Uterus (tissue), 2 donors: ENCODE measurements at regions not wholly inside any gene's neighbourhood (a gene's known extent, or its start where the extent isn't known, plus 50 kb on each side); places are given as distances from the start of the nearest gene placed in this dataset.

Experiments used
- POLR2A ChIP-seq, 2 donors: fragments of 450-650 bp; IDR thresholded peaks; one replicate each; pipeline ENCODE4 v1.6.1; 2016; ENCODE audit warnings: antibody characterized with exemption in 2 of 2, mild to moderate bottlenecking in 1 of 2, moderate library complexity in 1 of 2
- TF ChIP-seq, protein P1 (sequence below), 4 experiments: fragments of 200-600 bp in 2 of 4; fragments of 450-650 bp in 2 of 4; sonication (generic) in 2 of 4; IDR thresholded peaks; one replicate each; pipeline ENCODE4 v1.5.1; 2016 to 2019; ENCODE audit warnings: antibody characterized with exemption in 4 of 4, mild to moderate bottlenecking in 2 of 4, moderate library complexity in 1 of 4

DNA sequence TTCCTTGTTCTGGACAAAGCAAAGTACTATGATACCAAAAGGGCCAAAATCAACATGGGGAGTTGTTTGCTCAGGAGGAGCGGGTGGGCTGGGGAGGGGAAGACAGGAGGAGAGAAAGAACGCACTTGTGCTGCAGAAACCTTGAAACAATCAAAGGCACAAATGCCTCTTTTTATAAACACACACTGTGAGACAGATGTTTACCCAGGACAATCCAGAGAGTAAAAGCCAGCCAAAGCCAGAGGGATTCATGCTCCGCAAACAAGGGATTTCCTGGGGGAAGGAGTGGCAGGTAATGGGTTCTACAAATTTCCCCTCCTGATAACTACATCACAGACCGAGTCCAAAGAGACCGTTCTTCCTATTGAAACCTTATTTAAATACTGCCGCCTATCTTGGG, 323.5 kb upstream of the SKOR2 start:
- TF ChIP-seq, protein P1, sequence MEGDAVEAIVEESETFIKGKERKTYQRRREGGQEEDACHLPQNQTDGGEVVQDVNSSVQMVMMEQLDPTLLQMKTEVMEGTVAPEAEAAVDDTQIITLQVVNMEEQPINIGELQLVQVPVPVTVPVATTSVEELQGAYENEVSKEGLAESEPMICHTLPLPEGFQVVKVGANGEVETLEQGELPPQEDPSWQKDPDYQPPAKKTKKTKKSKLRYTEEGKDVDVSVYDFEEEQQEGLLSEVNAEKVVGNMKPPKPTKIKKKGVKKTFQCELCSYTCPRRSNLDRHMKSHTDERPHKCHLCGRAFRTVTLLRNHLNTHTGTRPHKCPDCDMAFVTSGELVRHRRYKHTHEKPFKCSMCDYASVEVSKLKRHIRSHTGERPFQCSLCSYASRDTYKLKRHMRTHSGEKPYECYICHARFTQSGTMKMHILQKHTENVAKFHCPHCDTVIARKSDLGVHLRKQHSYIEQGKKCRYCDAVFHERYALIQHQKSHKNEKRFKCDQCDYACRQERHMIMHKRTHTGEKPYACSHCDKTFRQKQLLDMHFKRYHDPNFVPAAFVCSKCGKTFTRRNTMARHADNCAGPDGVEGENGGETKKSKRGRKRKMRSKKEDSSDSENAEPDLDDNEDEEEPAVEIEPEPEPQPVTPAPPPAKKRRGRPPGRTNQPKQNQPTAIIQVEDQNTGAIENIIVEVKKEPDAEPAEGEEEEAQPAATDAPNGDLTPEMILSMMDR (IDR thresholded peaks at IDR 0.05) = no peak
- TF ChIP-seq POLR2A (IDR thresholded peaks at IDR 0.05) = no peak
